Tibial nerve (tissue), 4 donors: ENCODE measurements at regions not wholly inside any gene's neighbourhood (a gene's known extent, or its start where the extent isn't known, plus 50 kb on each side); places are given as distances from the start of the nearest gene placed in this dataset.

Experiments
- CTCF ChIP-seq, 5 experiments: fragments of 200-600 bp in 3 of 5; fragments of 450-650 bp in 2 of 5; sonication (generic) in 3 of 5; IDR thresholded peaks; one replicate each; pipeline ENCODE4 v1.5.1; 2016 to 2019; ENCODE audit warnings: antibody characterized with exemption in 5 of 5, mild to moderate bottlenecking in 3 of 5, moderate library complexity in 2 of 5
- EP300 ChIP-seq, 2 donors: sonication (generic); formaldehyde crosslinking; IDR thresholded peaks; one replicate each; pipeline ENCODE4 v1.6.1; 2017; ENCODE audit warnings: antibody characterized with exemption in 2 of 2, mild to moderate bottlenecking in 1 of 2
- POLR2A ChIP-seq, 2 donors: fragments of 450-650 bp; IDR thresholded peaks; one replicate each; pipeline ENCODE4 v1.6.1; 2017; ENCODE audit warnings: antibody characterized with exemption in 2 of 2, mild to moderate bottlenecking in 2 of 2, moderate library complexity in 2 of 2

- TF ChIP-seq CTCF (IDR thresholded peaks at IDR 0.05) (no peak), POLR2A (IDR thresholded peaks at IDR 0.05) (no peak), EP300 (IDR thresholded peaks at IDR 0.05) (peak in 1 of 2 donors; percentile 39)
Measured at GRCh38 chrX:13473442-13474163, 95.8 kb upstream of the EGFL6 start.
